Mesenchymal stem cell (in vitro differentiated cells and primary cell): ENCODE measurements at regions not wholly inside any gene's neighbourhood (a gene's known extent, or its start where the extent isn't known, plus 50 kb on each side); places are given as distances from the start of the nearest gene placed in this dataset.

ENCODE experiments used
- DNase-seq: peaks from one replicate; pipeline ENCODE4 v3.0.0-alpha.2; 2013
- H2AFZ ChIP-seq: one replicate; pipeline ENCODE4 v1.6.1; 2013; ENCODE audit warnings: low read depth, mild to moderate bottlenecking, control low read depth, inconsistent platforms, low read length, moderate library complexity
- H2AK5ac ChIP-seq: 2 replicates; pipeline ENCODE4 v1.6.1; 2013; ENCODE audit warnings: low read length, moderate library complexity, mild to moderate bottlenecking, inconsistent platforms; ENCODE audit not compliant: severe bottlenecking
- H2BK120ac ChIP-seq: one replicate; pipeline ENCODE4 v1.6.1; 2013; ENCODE audit warnings: low read depth, mild to moderate bottlenecking, inconsistent platforms, low read length, moderate library complexity
- H2BK12ac ChIP-seq, 2 experiments: one replicate each; pipeline ENCODE4 v1.6.1; 2013; ENCODE audit warnings: inconsistent platforms in 2 of 2, low read length in 2 of 2, mild to moderate bottlenecking in 2 of 2, moderate library complexity in 2 of 2, control low read depth in 1 of 2
- H2BK15ac ChIP-seq: one replicate; pipeline ENCODE4 v1.6.1; 2013; ENCODE audit warnings: mild to moderate bottlenecking, low read depth, inconsistent platforms; ENCODE audit not compliant: poor library complexity, severe bottlenecking
- H2BK5ac ChIP-seq: 2 replicates; pipeline ENCODE4 v1.6.1; 2013; ENCODE audit warnings: low read depth, mild to moderate bottlenecking, low read length, control low read depth, inconsistent platforms; ENCODE audit not compliant: poor library complexity, severe bottlenecking
- H3K14ac ChIP-seq, 2 experiments: one replicate each; pipeline ENCODE4 v1.6.1; 2013; ENCODE audit warnings: inconsistent platforms in 2 of 2, low read length in 2 of 2, control low read depth in 1 of 2, mild to moderate bottlenecking in 1 of 2, moderate library complexity in 1 of 2
- H3K18ac ChIP-seq, 2 experiments: one replicate each; pipeline ENCODE4 v1.6.1; 2013; ENCODE audit warnings: inconsistent platforms in 2 of 2, low read length in 2 of 2, control low read depth in 1 of 2, low read depth in 1 of 2, mild to moderate bottlenecking in 1 of 2
- H3K23ac ChIP-seq, 2 experiments: one replicate each; pipeline ENCODE4 v1.6.1; 2013; ENCODE audit warnings: inconsistent platforms in 2 of 2, low read length in 2 of 2, mild to moderate bottlenecking in 2 of 2, moderate library complexity in 2 of 2, control low read depth in 1 of 2
- H3K27ac ChIP-seq: 2 replicates; pipeline ENCODE4 v1.5.1; 2013; ENCODE audit warnings: mild to moderate bottlenecking, moderate library complexity, low read length, control low read depth, inconsistent platforms; ENCODE audit not compliant: poor library complexity, severe bottlenecking
- H3K27me3 ChIP-seq, 2 experiments: 2 replicates each; pipeline versions ENCODE4 v1.6.1 to v1.7.0; 2013; ENCODE audit warnings: low read length in 2 of 2, mild to moderate bottlenecking in 2 of 2, moderate library complexity in 2 of 2, control low read depth in 1 of 2, inconsistent platforms in 1 of 2; ENCODE audit not compliant: control insufficient read depth in 1 of 2, insufficient read depth in 1 of 2
- H3K36me3 ChIP-seq, 2 experiments: 2 replicates each; pipeline versions ENCODE4 v1.6.1 to v1.7.0; 2013; ENCODE audit warnings: low read length in 2 of 2, control low read depth in 1 of 2, inconsistent platforms in 1 of 2, low read depth in 1 of 2, mild to moderate bottlenecking in 1 of 2; ENCODE audit not compliant: insufficient read depth in 2 of 2, control insufficient read depth in 1 of 2
- H3K4ac ChIP-seq, 2 experiments: one replicate each; pipeline ENCODE4 v1.6.1; 2013; ENCODE audit warnings: inconsistent platforms in 2 of 2, low read length in 2 of 2, mild to moderate bottlenecking in 2 of 2, moderate library complexity in 2 of 2, control low read depth in 1 of 2, low read depth in 1 of 2
- H3K4me1 ChIP-seq: 2 replicates; pipeline ENCODE4 v1.6.1; 2013; ENCODE audit warnings: low read depth, low read length, control low read depth; ENCODE audit not compliant: control insufficient read depth, insufficient read depth
- H3K4me2 ChIP-seq: 2 replicates; pipeline ENCODE4 v1.6.1; 2013; ENCODE audit warnings: low read length, mild to moderate bottlenecking, inconsistent platforms; ENCODE audit not compliant: poor library complexity, severe bottlenecking
- H3K4me3 ChIP-seq, 2 experiments: 2 replicates each; pipeline versions ENCODE4 v1.5.1 to v1.7.0; 2013; ENCODE audit warnings: low read length in 2 of 2, mild to moderate bottlenecking in 2 of 2, control low read depth in 1 of 2, low read depth in 1 of 2; ENCODE audit not compliant: insufficient read depth in 1 of 2
- H3K79me1 ChIP-seq: replicated peaks from 2 replicates; pipeline ENCODE4 v1.6.1; 2013; ENCODE audit warnings: mild to moderate bottlenecking, control low read depth, low read length, inconsistent platforms; ENCODE audit not compliant: poor library complexity, severe bottlenecking
- H3K9ac ChIP-seq: 2 replicates; pipeline ENCODE4 v1.7.0; 2013; ENCODE audit warnings: mild to moderate bottlenecking, low read length, moderate library complexity
- H3K9me3 ChIP-seq: 2 replicates; pipeline ENCODE4 v1.7.0; 2013; ENCODE audit warnings: mild to moderate bottlenecking, low read length; ENCODE audit not compliant: control insufficient read depth
- H4K8ac ChIP-seq: one replicate; pipeline ENCODE4 v1.6.1; 2013; ENCODE audit warnings: inconsistent platforms, mild to moderate bottlenecking, low read length, moderate library complexity
- H4K91ac ChIP-seq: one replicate; pipeline ENCODE4 v1.6.1; 2013; ENCODE audit warnings: mild to moderate bottlenecking, low read length, inconsistent platforms
- WGBS: methylation state at CpG from one replicate; pipeline ENCODE4 v1.1.7; 2013; ENCODE audit warnings: mixed read lengths; 5-methylcytosine and 5-hydroxymethylcytosine counted together

- Histone ChIP-seq H3K27ac (no peak overlapping the region), H2BK12ac (no peak overlapping the region), H3K79me1 (no peaks in the 10 kb centered on the region), H3K18ac (no peak overlapping the region), H3K4me3 (no peak overlapping the region), H3K14ac (no peak overlapping the region), H3K4me2 (no peak overlapping the region), H2AFZ (no peak overlapping the region), H2BK120ac (no peak overlapping the region), H3K4ac (no peak overlapping the region), H2BK5ac (no peak overlapping the region), H2AK5ac (no peak overlapping the region), H2BK15ac (no peak overlapping the region), H3K9me3 (no peaks in the 10 kb centered on the region), H4K91ac (no peak overlapping the region), H3K36me3 (no peaks in the 10 kb centered on the region), H3K27me3 (no peaks in the 10 kb centered on the region), H3K4me1 (no peaks in the 10 kb centered on the region), H3K23ac (no peak overlapping the region), H3K9ac (no peak overlapping the region), H4K8ac (no peak overlapping the region)
- WGBS = 6% methylated on average over 2 of the region's 2 CpGs
- no peak for DNase-seq
These were observed 561.6 kb downstream of the RERGL start for GRCh38 chr12:17528394-17528793.

DNA sequence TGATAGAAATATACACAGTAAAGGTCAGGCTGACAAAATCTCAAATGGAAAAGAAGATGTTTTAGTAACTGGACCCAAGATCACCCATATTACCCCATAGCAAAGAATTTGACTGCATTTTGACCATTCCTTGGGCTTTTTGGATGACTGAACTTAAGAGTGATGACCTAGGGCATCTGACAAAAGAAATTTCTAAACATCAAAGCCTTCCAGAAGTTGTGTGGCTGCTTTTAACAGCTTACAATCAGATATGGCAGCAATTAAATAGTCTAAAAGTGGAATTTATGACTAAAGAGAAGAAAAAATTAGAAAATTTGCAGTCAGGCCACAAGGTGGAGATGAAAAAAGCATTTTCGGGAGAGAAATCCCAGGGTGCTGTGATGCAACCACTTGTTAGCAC, 563.0 kb downstream of the RERGL start:
- DNase-seq = no peak
- 76% methylated on average over 1 of the region's 1 CpG for WGBS
- no peak overlapping the region for H2BK12ac ChIP-seq
- H2BK120ac ChIP-seq = no peak overlapping the region
- H3K27ac ChIP-seq = no peak overlapping the region
- no peaks in the 10 kb centered on the region for H3K79me1 ChIP-seq
- no peak overlapping the region for H3K4ac ChIP-seq
- no peak overlapping the region for H2AFZ ChIP-seq
- H3K23ac ChIP-seq = no peak overlapping the region
- H3K9me3 ChIP-seq = no peaks in the 10 kb centered on the region
- H2AK5ac ChIP-seq = no peak overlapping the region
- H2BK15ac ChIP-seq = no peak overlapping the region
- no peak overlapping the region for H3K4me3 ChIP-seq
- H4K91ac ChIP-seq = no peak overlapping the region
- no peak overlapping the region for H3K9ac ChIP-seq
- no peak overlapping the region for H2BK5ac ChIP-seq
- no peak overlapping the region for H4K8ac ChIP-seq
- H3K18ac ChIP-seq = no peak overlapping the region
- no peaks in the 10 kb centered on the region for H3K4me1 ChIP-seq
- no peaks in the 10 kb centered on the region for H3K27me3 ChIP-seq
- no peak overlapping the region for H3K4me2 ChIP-seq
- no peak overlapping the region for H3K14ac ChIP-seq
- H3K36me3 ChIP-seq = no peaks in the 10 kb centered on the region

- no peak overlapping the region for H3K14ac ChIP-seq
- H2BK5ac ChIP-seq = no peak overlapping the region
- H3K79me1 ChIP-seq = no peaks in the 10 kb centered on the region
- H2AFZ ChIP-seq = no peak overlapping the region
- no peaks in the 10 kb centered on the region for H3K9me3 ChIP-seq
- H3K9ac ChIP-seq = no peak overlapping the region
- no peak overlapping the region for H3K4ac ChIP-seq
- no CpG with 5 or more reads among the region's 1 CpG for WGBS
- no peak overlapping the region for H4K8ac ChIP-seq
- H2BK12ac ChIP-seq = no peak overlapping the region
- H3K27me3 ChIP-seq = no peaks in the 10 kb centered on the region
- H3K4me3 ChIP-seq = no peak overlapping the region
- no peak overlapping the region for H2AK5ac ChIP-seq
- no peak overlapping the region for H3K27ac ChIP-seq
- DNase-seq = no peak
- H2BK15ac ChIP-seq = no peak overlapping the region
- H3K4me1 ChIP-seq = no peaks in the 10 kb centered on the region
- H3K18ac ChIP-seq = no peak overlapping the region
- no peak overlapping the region for H3K4me2 ChIP-seq
- H2BK120ac ChIP-seq = no peak overlapping the region
- H3K23ac ChIP-seq = no peak overlapping the region
- no peaks in the 10 kb centered on the region for H3K36me3 ChIP-seq
- no peak overlapping the region for H4K91ac ChIP-seq
These were observed 578.6 kb downstream of the RERGL start for GRCh38 chr12:17511369-17511768.

GRCh38 chr12:17507336-17507735, 582.7 kb downstream of the RERGL start:
- Histone ChIP-seq H4K8ac (no peak overlapping the region), H3K18ac (no peak overlapping the region), H2BK12ac (no peak overlapping the region), H3K4me2 (no peak overlapping the region), H2BK15ac (no peak overlapping the region), H4K91ac (no peak overlapping the region), H3K79me1 (no peaks in the 10 kb centered on the region), H3K14ac (no peak overlapping the region), H3K4me3 (no peak overlapping the region), H3K27me3 (no peaks in the 10 kb centered on the region), H3K36me3 (no peaks in the 10 kb centered on the region), H3K4ac (no peak overlapping the region), H3K4me1 (no peaks in the 10 kb centered on the region), H2BK120ac (no peak overlapping the region), H2BK5ac (no peak overlapping the region), H2AK5ac (no peak overlapping the region), H2AFZ (no peak overlapping the region), H3K27ac (no peak overlapping the region), H3K23ac (no peak overlapping the region), H3K9ac (no peak overlapping the region), H3K9me3 (no peaks in the 10 kb centered on the region)
- 71% methylated on average over 5 of the region's 5 CpGs for WGBS
- DNase-seq = no peak
